ENCODE measurements at regions not wholly inside any gene's neighbourhood (a gene's known extent, or its start where the extent isn't known, plus 50 kb on each side); places are given as distances from the start of the nearest gene placed in this dataset.

GRCh38 chr7:114783508-114783907 is 138.4 kb upstream of the MDFIC start:
- no peak overlapping the region for H3K27ac ChIP-seq

GRCh38 chr7:114784177-114784576 is 137.7 kb upstream of the MDFIC start:
- 79 to 80% methylated on average over 4 of the region's 4 CpGs for WGBS, 2 donors
- no peaks in the 10 kb centered on the region for H3K27me3 ChIP-seq
- TF ChIP-seq CTCF (IDR thresholded peaks at IDR 0.05) = no peak
- H3K36me3 ChIP-seq = no peaks in the 10 kb centered on the region
- H3K4me3 ChIP-seq = no peak overlapping the region
- ATAC-seq (no peak), DNase-seq (no peak)
- H3K4me1 ChIP-seq = no peaks in the 10 kb centered on the region
- H3K27ac ChIP-seq = no peak overlapping the region
- intact Hi-C loops (cut with DNase I) = no loop called here
- no peaks in the 10 kb centered on the region for H3K9me3 ChIP-seq

More at GRCh38 chr7:114783508-114783907, 138.4 kb upstream of the MDFIC start:
- WGBS, 2 donors = 92 to 94% methylated on average over 4 of the region's 4 CpGs
- no peak overlapping the region for H3K4me3 ChIP-seq
- ATAC-seq (no peak), DNase-seq (no peak)
- intact Hi-C loops (cut with DNase I) = no loop called here
- no peaks in the 10 kb centered on the region for H3K9me3 ChIP-seq
- H3K27me3 ChIP-seq = no peaks in the 10 kb centered on the region
- no peak for TF ChIP-seq CTCF (IDR thresholded peaks at IDR 0.05)
- no peaks in the 10 kb centered on the region for H3K4me1 ChIP-seq
- H3K36me3 ChIP-seq = no peaks in the 10 kb centered on the region

GRCh38 chr7:114784746-114785145 is 137.1 kb upstream of the MDFIC start:
- Histone ChIP-seq H3K27me3 (no peaks in the 10 kb centered on the region), H3K9me3 (no peaks in the 10 kb centered on the region), H3K36me3 (no peaks in the 10 kb centered on the region), H3K4me1 (no peaks in the 10 kb centered on the region), H3K4me3 (no peak overlapping the region), H3K27ac (no peak overlapping the region)
- DNase-seq (no peak), ATAC-seq (no peak)
- 31 to 63% methylated on average over 1 of the region's 1 CpG for WGBS, 2 donors
- intact Hi-C loops (cut with DNase I) = no loop called here
- no peak for TF ChIP-seq CTCF (IDR thresholded peaks at IDR 0.05)

GRCh38 chr7:114785496-114785895 is 136.4 kb upstream of the MDFIC start:
- DNase-seq (no peak), ATAC-seq (no peak)
- 47 to 63% methylated on average over 3 of the region's 3 CpGs for WGBS, 2 donors
- Histone ChIP-seq H3K36me3 (no peaks in the 10 kb centered on the region), H3K9me3 (no peaks in the 10 kb centered on the region), H3K27ac (no peak overlapping the region), H3K4me3 (no peak overlapping the region), H3K4me1 (no peaks in the 10 kb centered on the region), H3K27me3 (no peaks in the 10 kb centered on the region)
- intact Hi-C loops (cut with DNase I) = no loop called here
- TF ChIP-seq CTCF (IDR thresholded peaks at IDR 0.05) = no peak

- ATAC-seq = no peak
- H3K4me1 ChIP-seq = no peaks in the 10 kb centered on the region
- H3K27ac ChIP-seq = no peak overlapping the region
- 81 to 85% methylated on average over 7 of the region's 7 CpGs for WGBS, 2 donors
- H3K4me3 ChIP-seq = no peak overlapping the region
- H3K27me3 ChIP-seq = no peaks in the 10 kb centered on the region
- no peak for TF ChIP-seq CTCF (IDR thresholded peaks at IDR 0.05)
- H3K9me3 ChIP-seq = no peaks in the 10 kb centered on the region
- intact Hi-C loops (cut with DNase I) = no loop called here
- no peaks in the 10 kb centered on the region for H3K36me3 ChIP-seq
- no peak for DNase-seq
These were observed 135.4 kb upstream of the MDFIC start for GRCh38 chr7:114786455-114786854.
